Activated naive CD4-positive, alpha-beta T cell treated with anti-CD3 and anti-CD28 coated beads, Interleukin-2, amount 50 U/mL, for 24 hours (primary cell): ENCODE measurements at regions not wholly inside any gene's neighbourhood (a gene's known extent, or its start where the extent isn't known, plus 50 kb on each side); places are given as distances from the start of the nearest gene placed in this dataset.

Experiments used
- H3K27ac Mint-ChIP-seq: one replicate; pipeline ENCODE4 v1.8.0; 2021; ENCODE audit warnings: mild to moderate bottlenecking, mixed read lengths
- H3K27me3 Mint-ChIP-seq: one replicate; pipeline ENCODE4 v1.8.0; 2021; ENCODE audit warnings: mixed read lengths
- H3K36me3 Mint-ChIP-seq: one replicate; pipeline ENCODE4 v1.8.0; 2021; ENCODE audit warnings: mixed read lengths
- H3K4me1 Mint-ChIP-seq: one replicate; pipeline ENCODE4 v1.8.0; 2021; ENCODE audit warnings: mixed read lengths
- H3K4me3 Mint-ChIP-seq: one replicate; pipeline ENCODE4 v1.8.0; 2021; ENCODE audit warnings: mild to moderate bottlenecking, mixed read lengths
- H3K9me3 Mint-ChIP-seq: one replicate; pipeline ENCODE4 v1.8.0; 2021; ENCODE audit warnings: mixed read lengths

- H3K4me3 Mint-ChIP-seq = no peak overlapping the region
- H3K27ac Mint-ChIP-seq = no peak overlapping the region
- no peaks in the 10 kb centered on the region for H3K9me3 Mint-ChIP-seq
- H3K4me1 Mint-ChIP-seq = no peaks in the 10 kb centered on the region
- no peaks in the 10 kb centered on the region for H3K36me3 Mint-ChIP-seq
- peaks cover 2% of the 10 kb centered on the region for H3K27me3 Mint-ChIP-seq
Measured at GRCh38 chr13:109385242-109385560, 401.2 kb downstream of the IRS2 start.

- Mint-ChIP-seq H3K27me3 (peaks cover 2% of the 10 kb centered on the region), H3K4me1 (no peaks in the 10 kb centered on the region), H3K9me3 (no peaks in the 10 kb centered on the region), H3K36me3 (no peaks in the 10 kb centered on the region), H3K27ac (no peak overlapping the region), H3K4me3 (no peak overlapping the region)
Measured at GRCh38 chr13:109384491-109385241, 401.7 kb downstream of the IRS2 start.

- Mint-ChIP-seq H3K27me3 (peaks cover 5% of the 10 kb centered on the region), H3K4me3 (no peak overlapping the region), H3K4me1 (no peaks in the 10 kb centered on the region)
Measured at GRCh38 chr13:109383683-109384082, 402.7 kb downstream of the IRS2 start.

GRCh38 chr13:109381546-109382180 lies 404.7 kb downstream of the IRS2 start:
- Mint-ChIP-seq H3K27ac (no peak overlapping the region), H3K4me1 (no peaks in the 10 kb centered on the region), H3K4me3 (no peak overlapping the region), H3K9me3 (no peaks in the 10 kb centered on the region), H3K27me3 (peaks cover 5% of the 10 kb centered on the region), H3K36me3 (no peaks in the 10 kb centered on the region)

More at GRCh38 chr13:109383683-109384082, 402.7 kb downstream of the IRS2 start:
- no peak overlapping the region for H3K27ac Mint-ChIP-seq
- no peaks in the 10 kb centered on the region for H3K9me3 Mint-ChIP-seq
- no peaks in the 10 kb centered on the region for H3K36me3 Mint-ChIP-seq

GRCh38 chr13:109380457-109380856 lies 405.9 kb downstream of the IRS2 start:
- H3K4me1 Mint-ChIP-seq = no peaks in the 10 kb centered on the region
- no peaks in the 10 kb centered on the region for H3K9me3 Mint-ChIP-seq
- H3K27me3 Mint-ChIP-seq = peaks cover 5% of the 10 kb centered on the region
- H3K36me3 Mint-ChIP-seq = no peaks in the 10 kb centered on the region
- H3K27ac Mint-ChIP-seq = no peak overlapping the region
- H3K4me3 Mint-ChIP-seq = no peak overlapping the region

- no peaks in the 10 kb centered on the region for H3K36me3 Mint-ChIP-seq
- no peaks in the 10 kb centered on the region for H3K4me1 Mint-ChIP-seq
- peaks cover 5% of the 10 kb centered on the region for H3K27me3 Mint-ChIP-seq
- no peak overlapping the region for H3K4me3 Mint-ChIP-seq
- no peaks in the 10 kb centered on the region for H3K9me3 Mint-ChIP-seq
- no peak overlapping the region for H3K27ac Mint-ChIP-seq
Measured at GRCh38 chr13:109379930-109380329, 406.5 kb downstream of the IRS2 start.

- H3K9me3 Mint-ChIP-seq = no peaks in the 10 kb centered on the region
- peaks cover 8% of the 10 kb centered on the region for H3K27me3 Mint-ChIP-seq
- H3K36me3 Mint-ChIP-seq = no peaks in the 10 kb centered on the region
- H3K4me3 Mint-ChIP-seq = no peak overlapping the region
- no peak overlapping the region for H3K27ac Mint-ChIP-seq
- no peaks in the 10 kb centered on the region for H3K4me1 Mint-ChIP-seq
Measured at GRCh38 chr13:109376936-109377335, 409.4 kb downstream of the IRS2 start.

GRCh38 chr13:109374609-109375200 lies 411.7 kb downstream of the IRS2 start:
- Mint-ChIP-seq H3K27me3 (peaks cover 7% of the 10 kb centered on the region), H3K27ac (no peak overlapping the region), H3K9me3 (no peaks in the 10 kb centered on the region), H3K36me3 (no peaks in the 10 kb centered on the region), H3K4me3 (no peak overlapping the region), H3K4me1 (no peaks in the 10 kb centered on the region)

- H3K9me3 Mint-ChIP-seq = no peaks in the 10 kb centered on the region
- peaks cover 4% of the 10 kb centered on the region for H3K27me3 Mint-ChIP-seq
- H3K36me3 Mint-ChIP-seq = no peaks in the 10 kb centered on the region
- no peak overlapping the region for H3K27ac Mint-ChIP-seq
- H3K4me1 Mint-ChIP-seq = no peaks in the 10 kb centered on the region
- no peak overlapping the region for H3K4me3 Mint-ChIP-seq
Measured at GRCh38 chr13:109372666-109373065, 413.7 kb downstream of the IRS2 start.

GRCh38 chr13:109371066-109371465 lies 415.3 kb downstream of the IRS2 start:
- H3K27ac Mint-ChIP-seq = no peak overlapping the region
- H3K9me3 Mint-ChIP-seq = no peaks in the 10 kb centered on the region
- H3K36me3 Mint-ChIP-seq = no peaks in the 10 kb centered on the region
- no peak overlapping the region for H3K4me3 Mint-ChIP-seq
- peaks cover 4% of the 10 kb centered on the region for H3K27me3 Mint-ChIP-seq
- no peaks in the 10 kb centered on the region for H3K4me1 Mint-ChIP-seq

GRCh38 chr13:109370496-109370895 lies 415.9 kb downstream of the IRS2 start:
- H3K27ac Mint-ChIP-seq = no peak overlapping the region
- peaks cover 5% of the 10 kb centered on the region for H3K27me3 Mint-ChIP-seq
- H3K4me1 Mint-ChIP-seq = no peaks in the 10 kb centered on the region
- no peak overlapping the region for H3K4me3 Mint-ChIP-seq
- H3K9me3 Mint-ChIP-seq = no peaks in the 10 kb centered on the region
- H3K36me3 Mint-ChIP-seq = no peaks in the 10 kb centered on the region

GRCh38 chr13:109369353-109370052 lies 416.9 kb downstream of the IRS2 start:
- Mint-ChIP-seq H3K27me3 (peaks cover 4% of the 10 kb centered on the region), H3K4me1 (no peaks in the 10 kb centered on the region), H3K4me3 (no peak overlapping the region), H3K27ac (no peak overlapping the region), H3K36me3 (no peaks in the 10 kb centered on the region), H3K9me3 (no peaks in the 10 kb centered on the region)

GRCh38 chr13:109368230-109368629 lies 418.2 kb downstream of the IRS2 start:
- no peak overlapping the region for H3K4me3 Mint-ChIP-seq
- H3K36me3 Mint-ChIP-seq = no peaks in the 10 kb centered on the region
- H3K4me1 Mint-ChIP-seq = no peaks in the 10 kb centered on the region
- H3K9me3 Mint-ChIP-seq = no peaks in the 10 kb centered on the region
- H3K27ac Mint-ChIP-seq = no peak overlapping the region
- H3K27me3 Mint-ChIP-seq = peaks cover 2% of the 10 kb centered on the region

- Mint-ChIP-seq H3K27me3 (peaks cover 2% of the 10 kb centered on the region), H3K36me3 (no peaks in the 10 kb centered on the region), H3K4me1 (no peaks in the 10 kb centered on the region), H3K9me3 (no peaks in the 10 kb centered on the region), H3K27ac (no peak overlapping the region), H3K4me3 (no peak overlapping the region)
Measured at GRCh38 chr13:109366525-109366924, 419.9 kb downstream of the IRS2 start.

- Mint-ChIP-seq H3K4me1 (no peaks in the 10 kb centered on the region), H3K9me3 (no peaks in the 10 kb centered on the region), H3K4me3 (no peak overlapping the region), H3K27me3 (peaks cover 2% of the 10 kb centered on the region), H3K27ac (no peak overlapping the region), H3K36me3 (no peaks in the 10 kb centered on the region)
Measured at GRCh38 chr13:109363431-109363830, 423.0 kb downstream of the IRS2 start.

GRCh38 chr13:109362616-109363015 lies 423.8 kb downstream of the IRS2 start:
- Mint-ChIP-seq H3K9me3 (no peaks in the 10 kb centered on the region), H3K27ac (no peak overlapping the region)

More at GRCh38 chr13:109362616-109363015, 423.8 kb downstream of the IRS2 start:
- peaks cover 2% of the 10 kb centered on the region for H3K27me3 Mint-ChIP-seq
- no peaks in the 10 kb centered on the region for H3K4me1 Mint-ChIP-seq
- no peak overlapping the region for H3K4me3 Mint-ChIP-seq
- no peaks in the 10 kb centered on the region for H3K36me3 Mint-ChIP-seq
